Neural cell (in vitro differentiated cells): ENCODE measurements at regions not wholly inside any gene's neighbourhood (a gene's known extent, or its start where the extent isn't known, plus 50 kb on each side); places are given as distances from the start of the nearest gene placed in this dataset.

ENCODE experiments used
- EP300 ChIP-seq: fragments of 450-650 bp; conservative IDR thresholded peaks from 2 replicates; pipeline ENCODE4 v1.6.1; 2014; ENCODE audit warnings: antibody characterized with exemption, mild to moderate bottlenecking, moderate library complexity; ENCODE audit not compliant: poor library complexity, severe bottlenecking
- EZH2 ChIP-seq: fragments of 200-600, 300-800 bp; shearing (Covaris generic), sonication (generic); IDR thresholded peaks from 2 replicates; pipeline ENCODE4 v1.6.1; 2014; ENCODE audit warnings: antibody characterized with exemption, low read length, borderline replicate concordance, mild to moderate bottlenecking; ENCODE audit not compliant: insufficient read depth, poor library complexity, severe bottlenecking
- POLR2AphosphoS5 ChIP-seq: IDR thresholded peaks from 2 replicates; pipeline ENCODE4 v1.6.1; 2012
- RAD21 ChIP-seq: fragments of 450-650 bp; conservative IDR thresholded peaks from 2 replicates; pipeline ENCODE4 v1.6.1; 2014; ENCODE audit warnings: antibody characterized with exemption, mild to moderate bottlenecking, moderate library complexity
- REST ChIP-seq: IDR thresholded peaks from 2 replicates; pipeline ENCODE4 v1.6.1; 2012; ENCODE audit warnings: borderline replicate concordance
- SMC3 ChIP-seq: fragments of 450-650 bp; conservative IDR thresholded peaks from 2 replicates; pipeline ENCODE4 v1.6.1; 2014; ENCODE audit warnings: antibody characterized with exemption, mild to moderate bottlenecking, moderate library complexity; ENCODE audit not compliant: poor library complexity
- TF ChIP-seq, protein P1 (sequence below): fragments of 450-650 bp; IDR thresholded peaks from 2 replicates; pipeline ENCODE4 v1.5.1; 2014; ENCODE audit warnings: antibody characterized with exemption, mild to moderate bottlenecking, moderate library complexity; ENCODE audit not compliant: poor library complexity, severe bottlenecking

DNA sequence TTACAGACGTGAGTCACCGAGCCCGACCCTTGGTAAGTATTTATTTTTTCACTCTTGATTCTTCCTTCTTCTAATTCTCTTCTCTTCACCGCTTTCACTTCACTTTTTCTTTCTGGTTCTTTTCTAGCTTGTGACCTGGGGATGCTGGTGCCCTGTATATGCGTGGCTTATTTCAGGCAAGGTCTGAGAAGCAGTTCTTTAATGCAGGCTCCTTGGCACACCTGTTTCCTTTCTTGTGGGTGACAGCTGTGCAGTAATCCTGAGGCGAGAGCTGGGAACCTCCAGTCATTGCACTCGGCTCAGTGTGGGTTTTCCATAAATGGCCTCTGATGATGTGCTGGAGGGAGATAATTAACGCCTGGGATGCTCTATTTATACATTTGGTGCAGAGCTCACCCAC is 193.8 kb downstream of the TSN start:
- TF ChIP-seq, protein P1, sequence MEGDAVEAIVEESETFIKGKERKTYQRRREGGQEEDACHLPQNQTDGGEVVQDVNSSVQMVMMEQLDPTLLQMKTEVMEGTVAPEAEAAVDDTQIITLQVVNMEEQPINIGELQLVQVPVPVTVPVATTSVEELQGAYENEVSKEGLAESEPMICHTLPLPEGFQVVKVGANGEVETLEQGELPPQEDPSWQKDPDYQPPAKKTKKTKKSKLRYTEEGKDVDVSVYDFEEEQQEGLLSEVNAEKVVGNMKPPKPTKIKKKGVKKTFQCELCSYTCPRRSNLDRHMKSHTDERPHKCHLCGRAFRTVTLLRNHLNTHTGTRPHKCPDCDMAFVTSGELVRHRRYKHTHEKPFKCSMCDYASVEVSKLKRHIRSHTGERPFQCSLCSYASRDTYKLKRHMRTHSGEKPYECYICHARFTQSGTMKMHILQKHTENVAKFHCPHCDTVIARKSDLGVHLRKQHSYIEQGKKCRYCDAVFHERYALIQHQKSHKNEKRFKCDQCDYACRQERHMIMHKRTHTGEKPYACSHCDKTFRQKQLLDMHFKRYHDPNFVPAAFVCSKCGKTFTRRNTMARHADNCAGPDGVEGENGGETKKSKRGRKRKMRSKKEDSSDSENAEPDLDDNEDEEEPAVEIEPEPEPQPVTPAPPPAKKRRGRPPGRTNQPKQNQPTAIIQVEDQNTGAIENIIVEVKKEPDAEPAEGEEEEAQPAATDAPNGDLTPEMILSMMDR, result no peak
- TF ChIP-seq EP300 (no peak), REST (no peak), EZH2 (no peak), SMC3 (no peak), POLR2AphosphoS5 (no peak), RAD21 (no peak)
